GM19351 (cell line): ENCODE measurements at regions not wholly inside any gene's neighbourhood (a gene's known extent, or its start where the extent isn't known, plus 50 kb on each side); places are given as distances from the start of the nearest gene placed in this dataset.
"Not testable (repeated sequence)": the region's sequence is repeated elsewhere in the genome, so short reads cannot be mapped to it uniquely, and the experiment has no call there.

ENCODE experiments used
- ATAC-seq: cut with Tn5 transposase; IDR thresholded peaks from one replicate; pipeline ENCODE4 v1.9.1; 2021; ENCODE audit warnings: mild to moderate bottlenecking, moderate library complexity; ENCODE audit not compliant: unreplicated experiment

DNA sequence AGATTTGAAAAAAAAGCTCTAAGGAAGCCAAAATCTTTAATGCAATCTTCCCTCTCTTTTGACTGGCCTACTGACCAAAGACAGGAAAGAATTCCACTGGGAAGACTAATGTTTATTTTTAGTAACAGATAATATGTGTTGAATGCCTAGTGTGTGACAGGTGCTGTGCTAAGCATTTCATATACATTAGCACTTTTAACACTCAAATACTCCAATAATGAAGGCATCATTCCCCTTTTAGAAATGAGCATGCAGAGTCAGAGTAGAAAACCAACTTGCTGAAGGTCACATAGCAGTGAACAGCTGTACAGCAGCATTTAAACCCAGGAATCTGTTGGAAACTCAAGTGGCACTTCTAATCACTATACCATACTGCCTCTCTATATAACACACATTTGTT, 170.6 kb downstream of the MINAR1 start:
- no peak for ATAC-seq

- no peak for ATAC-seq
Observed at GRCh38 chr15:79606831-79607355, 174.8 kb downstream of the MINAR1 start.

DNA sequence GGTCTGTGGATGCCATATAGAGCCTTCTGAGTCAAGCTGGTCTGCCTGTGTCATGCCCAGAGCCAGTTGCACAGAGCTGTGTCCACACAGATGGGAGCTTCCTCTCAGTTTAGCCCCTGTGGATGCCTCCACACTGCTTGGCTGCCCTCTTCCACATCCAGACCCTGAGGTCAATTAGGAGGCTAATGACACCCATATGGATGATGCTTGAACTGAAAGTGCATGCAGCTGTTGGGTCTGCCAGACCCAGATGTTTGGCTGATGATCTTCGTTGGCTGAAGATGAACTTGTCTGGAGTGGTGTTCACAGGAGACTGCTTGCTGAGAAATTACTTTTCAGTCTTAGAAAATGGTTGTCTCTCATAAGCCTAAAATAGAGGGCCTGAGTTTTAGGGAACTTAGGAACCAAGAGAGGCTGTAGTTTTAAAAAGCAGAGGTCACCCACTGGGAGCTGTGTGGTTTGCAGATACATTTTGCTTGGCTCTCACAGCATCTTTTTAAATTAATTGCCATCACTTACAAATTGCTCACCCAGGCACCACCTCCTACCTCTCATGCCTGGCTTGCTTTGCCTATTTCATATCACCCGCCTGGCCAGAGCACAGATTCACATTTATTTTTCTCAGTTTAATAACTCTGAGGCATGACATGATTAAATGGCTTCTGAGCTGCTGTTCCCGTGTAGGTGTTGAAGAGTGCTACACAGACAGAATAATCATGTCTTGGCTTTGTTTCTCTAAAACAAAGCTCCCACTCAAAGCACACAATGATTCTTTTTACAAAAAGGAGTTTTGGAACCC, 176.1 kb downstream of the MINAR1 start:
- no peak for ATAC-seq

GRCh38 chr15:79609506-79609905, 177.4 kb downstream of the MINAR1 start:
- ATAC-seq: no peak

GRCh38 chr15:79610021-79610420, 177.9 kb downstream of the MINAR1 start:
- ATAC-seq: no peak

DNA sequence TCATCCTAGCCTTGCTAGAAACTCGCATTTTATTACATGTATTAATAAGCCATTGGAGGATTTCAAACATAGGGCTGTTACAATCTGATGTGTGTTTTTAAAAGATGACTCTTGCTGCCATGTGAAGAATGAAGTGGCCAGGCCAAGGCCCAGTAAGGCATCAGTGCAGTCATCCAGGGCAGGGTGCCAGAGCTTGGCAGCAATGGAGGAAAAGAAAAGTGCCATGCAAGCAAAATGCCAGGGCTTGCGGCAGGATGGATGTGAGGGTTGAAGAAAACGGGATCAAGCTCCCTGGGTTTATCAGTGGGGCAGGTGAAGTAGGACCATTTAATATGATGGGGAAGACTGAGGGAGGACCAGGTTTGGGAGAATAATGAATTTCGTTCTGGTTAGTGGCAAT, 183.6 kb downstream of the MINAR1 start:
- ATAC-seq: no peak

DNA sequence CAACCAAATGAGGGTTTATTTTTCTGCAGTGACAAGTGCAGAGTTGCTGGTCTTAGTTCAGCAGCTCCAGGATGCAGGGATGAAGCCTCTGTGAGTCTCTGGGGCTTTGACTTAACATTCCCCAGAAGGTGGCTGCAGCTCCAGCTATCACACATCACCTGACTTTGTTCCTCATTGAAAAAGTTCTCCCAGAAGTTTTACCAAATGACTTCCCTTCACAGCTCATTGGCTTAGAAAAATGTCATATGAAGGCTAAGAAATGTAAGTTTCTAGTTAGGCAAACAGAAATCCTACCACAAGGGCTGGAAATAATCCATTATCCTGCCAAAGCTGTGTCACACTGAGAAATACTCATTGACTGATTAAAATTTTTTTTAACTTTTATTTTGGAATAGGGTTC, 184.9 kb downstream of the MINAR1 start:
- no peak for ATAC-seq

DNA sequence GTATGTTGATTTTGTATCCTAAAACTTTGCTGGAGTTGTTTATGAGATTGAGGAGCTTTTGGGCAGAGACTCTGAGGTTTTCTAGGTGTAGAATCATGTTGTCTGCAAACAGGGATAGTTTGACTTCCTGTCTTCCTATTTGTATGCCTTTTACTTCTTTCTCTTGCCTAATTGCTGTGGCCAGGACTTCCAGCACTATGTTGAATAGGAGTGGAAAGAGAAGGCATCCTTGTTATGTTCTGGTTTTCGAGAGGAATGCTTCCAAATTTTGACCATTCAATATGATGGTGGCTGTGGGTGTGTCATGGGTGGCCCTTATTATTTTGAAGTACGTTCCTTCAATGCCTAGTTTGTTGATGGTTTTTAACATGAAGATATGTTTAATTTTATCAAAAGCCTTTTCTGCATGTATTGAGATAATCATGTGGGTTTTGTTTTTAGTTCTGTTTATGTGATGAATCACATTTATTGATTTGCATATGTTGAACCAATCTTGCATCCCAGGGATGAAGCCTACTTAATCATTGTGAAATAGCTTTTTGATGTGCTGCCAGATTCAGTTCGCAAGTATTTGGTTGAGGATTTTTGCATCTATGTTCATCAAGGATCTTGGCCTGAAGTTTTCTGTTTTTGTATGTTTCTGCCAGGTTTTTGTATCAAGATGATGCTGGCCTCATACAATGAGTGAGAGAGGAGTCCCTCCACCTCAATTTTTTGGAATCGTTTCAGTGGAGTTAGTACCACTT, 188.1 kb downstream of the MINAR1 start:
- no peak for ATAC-seq

DNA sequence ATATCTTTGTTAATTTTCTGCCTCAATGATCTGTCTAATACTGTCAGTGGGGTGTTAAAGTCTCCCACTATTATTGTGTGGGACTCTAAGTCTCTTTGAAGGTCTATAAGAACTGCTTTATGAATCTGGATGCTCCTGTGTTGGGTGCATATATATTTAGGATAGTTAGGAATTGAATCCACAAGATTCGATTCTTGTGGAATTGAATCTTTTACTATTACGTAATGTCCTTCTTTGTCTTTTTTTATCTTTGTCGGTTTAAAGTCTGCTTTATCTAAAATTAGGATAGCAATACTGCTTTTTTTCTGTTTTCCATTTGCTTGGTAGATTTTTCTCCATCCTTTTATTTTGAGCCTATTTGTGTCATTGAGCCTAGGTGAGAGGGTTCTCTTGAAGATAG, 189.7 kb downstream of the MINAR1 start:
- not testable (repeated sequence) for ATAC-seq

GRCh38 chr15:79623488-79623887, 191.4 kb downstream of the MINAR1 start:
- ATAC-seq: no peak

DNA sequence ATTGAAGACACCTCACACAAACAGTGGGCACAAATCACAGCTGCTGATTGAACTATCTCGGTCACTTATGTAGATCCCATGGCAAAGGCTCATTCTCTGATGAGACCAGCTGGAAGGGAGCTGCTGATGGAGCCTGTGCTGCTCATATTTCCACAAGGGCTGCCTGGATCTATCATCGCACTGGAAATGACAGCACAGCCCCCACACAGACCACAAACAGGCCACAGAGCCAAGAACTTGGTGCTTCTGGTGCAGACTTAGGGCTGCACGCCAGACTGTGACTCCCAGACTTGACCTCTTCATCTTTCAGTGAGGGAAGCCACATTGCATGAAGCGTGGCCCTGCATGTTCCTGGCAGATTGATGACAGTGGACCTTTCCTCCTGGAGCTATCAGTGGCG, 197.6 kb downstream of the MINAR1 start:
- ATAC-seq: no peak

DNA sequence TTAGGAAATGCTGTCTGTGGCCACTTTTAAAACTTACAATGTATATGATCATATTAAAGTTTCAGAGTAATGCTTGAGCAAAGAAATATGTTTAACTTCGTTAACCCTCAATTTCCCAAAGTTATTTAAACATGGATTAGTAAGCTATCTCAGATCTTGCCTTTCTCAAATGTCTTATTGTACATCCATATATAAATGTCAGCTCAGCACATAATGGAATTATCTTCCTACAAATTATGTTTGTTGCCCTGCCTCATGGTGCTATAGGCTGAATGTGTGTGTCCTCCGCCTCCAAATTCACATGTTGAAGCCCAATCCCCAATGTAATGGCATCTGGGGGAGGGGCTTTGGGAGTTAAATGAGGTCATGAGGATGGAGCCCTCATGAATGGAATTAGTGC, 200.3 kb downstream of the MINAR1 start:
- no peak for ATAC-seq

- ATAC-seq: no peak
Observed at GRCh38 chr15:79635149-79635771, 203.1 kb downstream of the MINAR1 start.

DNA sequence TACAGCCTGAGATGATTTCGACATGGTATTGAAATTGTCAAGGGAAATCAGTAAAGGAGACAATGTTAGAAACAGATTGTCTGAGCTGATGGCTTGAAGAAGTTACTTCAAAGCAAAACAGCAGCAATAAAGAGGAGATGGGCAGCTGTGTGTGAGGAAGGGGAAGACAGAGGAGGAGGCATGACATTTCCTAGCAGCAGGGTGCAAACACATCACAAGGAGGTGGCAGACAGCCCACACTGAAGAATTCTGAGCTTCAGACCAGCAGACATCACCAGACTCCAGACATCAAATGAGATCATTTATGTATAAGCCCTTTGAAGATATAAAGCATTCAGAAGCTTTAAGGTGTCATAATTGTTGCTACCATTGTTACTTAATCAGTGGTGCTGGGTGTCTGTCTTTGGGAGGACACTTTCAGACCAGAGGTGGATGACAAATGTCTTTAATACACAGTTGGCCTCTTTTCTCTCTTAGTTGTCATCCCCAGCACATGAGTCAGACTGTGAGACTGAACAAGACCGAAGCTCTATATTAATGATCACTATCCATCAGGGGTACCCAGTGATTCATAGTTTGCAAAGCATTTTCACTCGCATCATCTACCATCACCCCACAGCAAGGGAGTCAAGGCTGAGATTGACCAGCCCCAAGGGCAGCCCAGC, 203.9 kb downstream of the MINAR1 start:
- ATAC-seq: no peak

DNA sequence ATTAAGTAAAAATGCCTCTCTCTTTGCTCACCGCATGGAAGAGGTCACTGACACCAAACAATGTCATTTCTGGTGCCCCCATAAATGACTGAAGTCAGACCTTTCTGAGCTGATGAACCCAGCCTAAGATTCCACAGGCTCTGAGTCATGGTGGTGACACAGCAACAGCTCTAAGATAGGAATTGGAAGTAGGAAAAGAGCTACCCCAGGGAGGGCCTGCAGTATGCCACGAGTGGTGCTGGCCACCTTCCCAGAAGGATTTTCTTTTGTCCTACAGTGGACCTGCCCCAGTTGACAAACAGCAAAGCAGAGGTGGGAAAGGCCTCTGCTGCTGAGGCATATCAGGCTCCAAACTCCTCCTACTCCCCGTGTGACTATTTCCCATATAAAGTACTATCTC, 208.1 kb downstream of the MINAR1 start:
- no peak for ATAC-seq

DNA sequence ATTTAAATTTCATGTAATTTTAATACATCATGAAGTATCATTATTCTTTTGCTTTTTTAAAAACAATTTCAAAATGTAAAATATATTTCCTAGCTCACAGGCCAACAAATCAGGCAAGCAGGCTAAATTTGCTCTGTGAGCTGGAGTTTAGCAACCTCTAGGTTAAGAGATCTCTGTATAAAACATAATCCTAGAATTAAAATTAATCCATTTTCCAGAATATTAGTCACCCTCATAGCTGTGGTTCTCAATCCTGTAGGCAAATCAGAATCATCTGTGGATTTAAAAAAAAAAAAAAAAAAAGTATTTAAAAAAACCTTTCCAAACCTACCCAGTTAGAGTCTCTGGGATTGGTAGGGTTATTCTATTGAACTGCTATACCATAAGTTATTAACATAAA, 209.7 kb downstream of the MINAR1 start:
- ATAC-seq: no peak

- ATAC-seq: no peak
Observed at GRCh38 chr15:79643393-79643792, 211.3 kb downstream of the MINAR1 start.

DNA sequence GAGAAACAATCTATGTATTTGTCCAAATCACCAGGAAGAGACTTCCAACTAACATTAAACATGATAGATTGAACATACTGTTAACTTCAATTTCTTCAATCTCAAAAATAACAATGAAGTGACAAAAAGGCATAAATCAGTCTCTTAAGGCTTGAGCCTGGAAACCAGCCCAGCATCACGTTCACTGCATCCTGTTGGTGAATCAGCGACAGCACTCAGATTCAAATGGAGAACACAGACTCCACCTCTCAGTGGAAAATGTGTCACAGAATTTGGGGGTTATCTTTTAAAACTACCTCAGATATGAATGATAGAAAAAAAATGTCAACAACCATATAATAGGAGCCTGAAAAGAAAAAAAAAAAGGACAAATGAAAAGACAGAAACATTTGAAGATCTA, 212.0 kb downstream of the MINAR1 start:
- ATAC-seq: no peak

- not testable (repeated sequence) for ATAC-seq
Observed at GRCh38 chr15:79652972-79653371, 220.8 kb downstream of the MINAR1 start.

DNA sequence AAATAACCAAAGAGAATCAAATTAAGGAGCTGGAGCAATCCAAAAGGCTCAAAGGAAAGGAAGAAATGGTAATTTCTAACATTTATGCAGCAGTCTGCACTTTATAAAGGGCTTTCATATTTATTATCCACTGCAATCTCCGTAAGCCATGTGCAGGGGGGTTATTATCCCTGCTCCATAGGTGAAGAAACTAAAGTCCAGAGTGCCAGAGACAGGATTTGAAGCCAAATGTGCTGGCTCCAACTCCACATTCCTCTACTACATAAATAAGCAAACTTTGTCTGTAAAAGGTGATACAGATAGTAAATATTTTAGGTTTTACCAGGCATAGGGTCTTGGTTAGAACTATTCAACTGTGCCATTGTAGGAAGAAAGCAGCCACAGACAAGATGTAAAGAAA, 221.4 kb downstream of the MINAR1 start:
- ATAC-seq: no peak
